HFF-Myc (cell line): ENCODE measurements at regions not wholly inside any gene's neighbourhood (a gene's known extent, or its start where the extent isn't known, plus 50 kb on each side); places are given as distances from the start of the nearest gene placed in this dataset.

ENCODE experiments used
- DNase-seq: peaks from one replicate; pipeline ENCODE4 v3.0.0-alpha.2; 2011; ENCODE audit warnings: low read depth; ENCODE audit errors: extremely low read depth
- H3K4me3 ChIP-seq: replicated peaks from 2 replicates; pipeline ENCODE4 v1.5.1; 2011; ENCODE audit warnings: low read depth, mild to moderate bottlenecking, control low read depth, low read length
- TF ChIP-seq, protein P1 (sequence below): IDR thresholded peaks from 2 replicates; pipeline ENCODE4 v1.5.1; 2012; ENCODE audit warnings: mild to moderate bottlenecking, low read depth, low read length, control low read depth; ENCODE audit errors: missing control alignments

DNA sequence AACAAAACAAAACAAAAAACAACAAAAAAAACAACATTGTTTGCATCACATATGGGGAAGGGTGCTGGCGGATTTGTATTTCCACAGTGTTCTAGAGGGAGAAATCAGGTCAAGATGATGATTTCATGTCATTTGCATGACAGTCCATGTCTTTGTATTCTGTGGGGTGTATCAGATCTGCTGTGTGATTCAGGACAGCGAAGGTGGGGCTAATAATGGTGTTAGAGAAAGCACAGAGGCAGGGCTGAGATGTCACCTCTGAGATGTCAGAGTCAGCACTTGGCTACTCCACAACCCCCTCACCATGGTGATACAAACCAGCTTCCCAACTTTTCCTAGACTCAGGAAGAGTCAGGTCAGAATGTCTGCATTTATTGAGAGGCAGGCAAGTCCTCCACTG, 543.2 kb downstream of the BCL11B start:
- no peak overlapping the region for H3K4me3 ChIP-seq
- TF ChIP-seq, protein P1, sequence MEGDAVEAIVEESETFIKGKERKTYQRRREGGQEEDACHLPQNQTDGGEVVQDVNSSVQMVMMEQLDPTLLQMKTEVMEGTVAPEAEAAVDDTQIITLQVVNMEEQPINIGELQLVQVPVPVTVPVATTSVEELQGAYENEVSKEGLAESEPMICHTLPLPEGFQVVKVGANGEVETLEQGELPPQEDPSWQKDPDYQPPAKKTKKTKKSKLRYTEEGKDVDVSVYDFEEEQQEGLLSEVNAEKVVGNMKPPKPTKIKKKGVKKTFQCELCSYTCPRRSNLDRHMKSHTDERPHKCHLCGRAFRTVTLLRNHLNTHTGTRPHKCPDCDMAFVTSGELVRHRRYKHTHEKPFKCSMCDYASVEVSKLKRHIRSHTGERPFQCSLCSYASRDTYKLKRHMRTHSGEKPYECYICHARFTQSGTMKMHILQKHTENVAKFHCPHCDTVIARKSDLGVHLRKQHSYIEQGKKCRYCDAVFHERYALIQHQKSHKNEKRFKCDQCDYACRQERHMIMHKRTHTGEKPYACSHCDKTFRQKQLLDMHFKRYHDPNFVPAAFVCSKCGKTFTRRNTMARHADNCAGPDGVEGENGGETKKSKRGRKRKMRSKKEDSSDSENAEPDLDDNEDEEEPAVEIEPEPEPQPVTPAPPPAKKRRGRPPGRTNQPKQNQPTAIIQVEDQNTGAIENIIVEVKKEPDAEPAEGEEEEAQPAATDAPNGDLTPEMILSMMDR = no peak
- no peak for DNase-seq

GRCh38 chr14:98731286-98731685, 540.7 kb downstream of the BCL11B start:
- TF ChIP-seq, protein P1 = no peak
- H3K4me3 ChIP-seq = no peak overlapping the region
- no peak for DNase-seq

- DNase-seq = no peak
- no peak overlapping the region for H3K4me3 ChIP-seq
- TF ChIP-seq, protein P1 = no peak
These were observed 540.3 kb downstream of the BCL11B start for GRCh38 chr14:98731701-98732100.

- DNase-seq = no peak
- no peak overlapping the region for H3K4me3 ChIP-seq
- TF ChIP-seq, protein P1 = no peak
These were observed 538.5 kb downstream of the BCL11B start for GRCh38 chr14:98733536-98733935.

- DNase-seq = no peak
- TF ChIP-seq, protein P1 = no peak
- H3K4me3 ChIP-seq = no peak overlapping the region
These were observed 535.2 kb downstream of the BCL11B start for GRCh38 chr14:98736701-98737338.

DNA sequence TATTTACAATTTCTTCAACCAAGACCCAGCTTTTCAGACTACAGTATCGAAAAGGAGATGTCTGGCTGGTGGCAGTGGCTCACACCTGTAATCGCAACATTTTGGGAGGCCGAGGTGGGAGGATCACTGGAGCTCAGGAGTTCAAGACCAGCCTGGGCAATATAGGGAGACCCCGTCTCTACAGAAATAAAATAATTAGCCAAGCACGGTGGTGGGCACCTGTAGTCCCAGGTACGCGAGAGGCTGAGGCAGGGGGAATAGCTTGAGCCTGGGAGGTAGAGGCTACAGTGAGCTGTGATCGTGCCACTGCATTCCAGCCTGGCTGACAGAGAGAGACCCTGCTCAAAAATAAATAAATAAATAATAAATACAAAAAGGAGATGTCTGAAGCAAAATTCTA, 530.5 kb downstream of the BCL11B start:
- no peak overlapping the region for H3K4me3 ChIP-seq
- DNase-seq = no peak
- TF ChIP-seq, protein P1 = no peak

DNA sequence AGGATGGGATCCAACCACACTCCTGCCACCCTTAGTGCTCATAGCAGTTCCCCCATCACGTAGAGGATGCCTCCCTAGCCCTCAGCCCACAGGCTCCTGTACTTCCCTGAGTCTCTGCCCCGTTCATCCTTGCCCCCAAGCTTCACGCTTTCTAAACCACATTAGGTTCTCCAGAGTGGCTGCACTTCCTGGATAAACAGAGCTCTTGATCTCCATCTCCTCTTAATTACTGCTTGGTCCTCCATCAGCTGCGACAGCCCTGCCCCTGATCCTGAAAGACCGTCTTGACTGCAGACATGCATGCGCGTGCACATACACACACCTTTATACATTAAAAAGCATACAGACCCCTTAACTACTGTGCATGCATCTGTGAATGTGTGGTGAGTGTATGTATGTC, 530.0 kb downstream of the BCL11B start:
- TF ChIP-seq, protein P1 = no peak
- no peak overlapping the region for H3K4me3 ChIP-seq
- no peak for DNase-seq
